ENCODE measurements at regions not wholly inside any gene's neighbourhood (a gene's known extent, or its start where the extent isn't known, plus 50 kb on each side); places are given as distances from the start of the nearest gene placed in this dataset.
"Not testable (repeated sequence)": the region's sequence is repeated elsewhere in the genome, so short reads cannot be mapped to it uniquely, and the experiment has no call there.

DNA sequence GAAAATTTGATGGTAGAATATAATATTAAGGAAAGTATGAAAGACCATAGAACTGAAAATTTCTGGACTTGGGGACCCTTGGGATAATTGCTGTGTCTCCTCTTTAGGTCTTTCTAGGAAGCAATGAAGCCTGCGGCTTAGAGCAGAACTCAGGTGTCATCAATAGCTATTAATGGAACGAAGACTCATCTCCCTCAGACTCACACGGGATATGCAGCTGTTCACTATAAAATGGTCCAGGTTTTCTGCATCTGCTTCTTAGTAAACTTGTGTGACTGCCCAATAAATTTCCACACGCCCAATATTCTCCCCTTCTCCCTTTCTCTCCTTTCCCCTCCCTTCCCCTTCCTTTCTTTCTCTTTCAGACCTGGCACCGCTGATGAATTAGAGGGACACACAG, 392.5 kb downstream of the HLX start:
- DNase-seq (ENCODE audit: low read depth) = no peak
- TF ChIP-seq, protein P1, sequence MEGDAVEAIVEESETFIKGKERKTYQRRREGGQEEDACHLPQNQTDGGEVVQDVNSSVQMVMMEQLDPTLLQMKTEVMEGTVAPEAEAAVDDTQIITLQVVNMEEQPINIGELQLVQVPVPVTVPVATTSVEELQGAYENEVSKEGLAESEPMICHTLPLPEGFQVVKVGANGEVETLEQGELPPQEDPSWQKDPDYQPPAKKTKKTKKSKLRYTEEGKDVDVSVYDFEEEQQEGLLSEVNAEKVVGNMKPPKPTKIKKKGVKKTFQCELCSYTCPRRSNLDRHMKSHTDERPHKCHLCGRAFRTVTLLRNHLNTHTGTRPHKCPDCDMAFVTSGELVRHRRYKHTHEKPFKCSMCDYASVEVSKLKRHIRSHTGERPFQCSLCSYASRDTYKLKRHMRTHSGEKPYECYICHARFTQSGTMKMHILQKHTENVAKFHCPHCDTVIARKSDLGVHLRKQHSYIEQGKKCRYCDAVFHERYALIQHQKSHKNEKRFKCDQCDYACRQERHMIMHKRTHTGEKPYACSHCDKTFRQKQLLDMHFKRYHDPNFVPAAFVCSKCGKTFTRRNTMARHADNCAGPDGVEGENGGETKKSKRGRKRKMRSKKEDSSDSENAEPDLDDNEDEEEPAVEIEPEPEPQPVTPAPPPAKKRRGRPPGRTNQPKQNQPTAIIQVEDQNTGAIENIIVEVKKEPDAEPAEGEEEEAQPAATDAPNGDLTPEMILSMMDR (IDR thresholded peaks at IDR 0.05; ENCODE audit: low read length, missing control alignments) = no peak

DNA sequence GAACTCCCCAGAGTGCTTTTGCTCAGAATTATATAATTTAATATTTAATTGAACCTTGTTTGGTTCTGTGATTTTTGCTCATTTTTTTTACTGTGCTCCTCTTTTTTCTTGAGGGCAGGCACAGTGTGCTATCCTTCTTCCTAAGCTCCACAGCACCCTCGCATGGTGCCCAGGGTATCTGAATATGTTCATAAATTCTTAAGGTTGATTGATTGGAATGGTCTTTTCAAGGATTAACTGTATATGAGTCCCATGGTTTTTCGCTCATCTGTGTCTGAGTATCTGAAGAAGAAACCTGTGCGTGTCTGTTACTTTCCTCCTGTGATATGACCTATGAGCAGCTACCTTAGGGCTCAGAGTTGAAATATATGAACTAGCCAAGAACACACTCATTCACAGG, 393.7 kb downstream of the HLX start:
- no peak overlapping the region for H3K4me3 ChIP-seq (replicated peaks; ENCODE audit: low read depth, low read length)
- TF ChIP-seq, protein P1 (IDR thresholded peaks at IDR 0.05; ENCODE audit: low read length, missing control alignments) = no peak

More for the DNA sequence above, 392.5 kb downstream of the HLX start:
- no peak overlapping the region for H3K4me3 ChIP-seq (replicated peaks; ENCODE audit: low read depth, low read length)

DNA sequence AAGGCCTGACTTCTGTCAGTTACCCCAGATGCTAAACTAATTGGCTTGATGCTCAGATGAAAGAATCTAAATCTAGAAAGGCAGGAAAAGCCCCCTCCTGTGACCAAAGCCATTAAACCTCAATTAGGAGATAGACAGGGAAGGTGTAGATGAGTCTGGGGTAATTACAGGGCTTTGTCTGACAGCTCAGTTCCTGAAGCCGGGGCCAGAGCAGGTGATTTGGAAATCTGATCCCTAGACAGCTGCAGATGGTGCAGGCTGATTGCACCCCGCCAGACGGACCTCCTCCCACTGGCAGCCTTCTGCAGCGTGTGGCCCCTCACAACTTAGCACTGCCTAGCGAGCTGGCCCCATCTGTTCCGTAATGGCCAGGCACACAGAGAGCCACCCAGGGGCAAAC, 395.1 kb downstream of the HLX start:
- H3K4me3 ChIP-seq (replicated peaks; ENCODE audit: low read depth, low read length) = no peak overlapping the region
- TF ChIP-seq, protein P1 (IDR thresholded peaks at IDR 0.05; ENCODE audit: low read length, missing control alignments) = no peak
- no peak for DNase-seq (ENCODE audit: low read depth)

More for the DNA sequence above, 393.7 kb downstream of the HLX start:
- peak; percentile 10 for DNase-seq (ENCODE audit: low read depth)

DNA sequence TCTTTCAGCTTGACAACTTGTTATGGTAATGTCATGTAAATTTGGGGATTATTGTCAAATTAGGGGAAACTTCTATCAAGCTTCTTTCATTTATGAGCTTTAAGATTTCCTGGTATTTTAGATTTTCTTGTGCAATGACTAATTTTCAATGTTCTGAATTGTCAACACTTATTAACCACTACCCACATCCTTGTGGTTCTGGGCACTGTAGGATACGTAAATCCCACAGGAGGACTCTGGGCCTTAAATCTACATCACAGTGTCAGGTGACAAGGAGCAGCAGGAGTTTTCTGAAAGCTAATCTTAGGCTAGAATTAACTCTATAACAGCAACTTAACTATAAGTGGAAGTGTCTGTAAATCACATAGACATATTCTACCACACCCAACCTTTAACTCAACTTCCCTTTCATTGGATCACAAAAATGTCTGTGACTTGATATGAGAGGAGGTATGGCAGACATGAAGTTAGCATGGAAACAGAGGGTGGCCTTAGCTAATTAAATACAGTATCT, 397.7 kb downstream of the HLX start:
- TF ChIP-seq, protein P1 (IDR thresholded peaks at IDR 0.05; ENCODE audit: low read length, missing control alignments) = no peak
- H3K4me3 ChIP-seq (replicated peaks; ENCODE audit: low read depth, low read length) = no peak overlapping the region
- DNase-seq (ENCODE audit: low read depth) = no peak

DNA sequence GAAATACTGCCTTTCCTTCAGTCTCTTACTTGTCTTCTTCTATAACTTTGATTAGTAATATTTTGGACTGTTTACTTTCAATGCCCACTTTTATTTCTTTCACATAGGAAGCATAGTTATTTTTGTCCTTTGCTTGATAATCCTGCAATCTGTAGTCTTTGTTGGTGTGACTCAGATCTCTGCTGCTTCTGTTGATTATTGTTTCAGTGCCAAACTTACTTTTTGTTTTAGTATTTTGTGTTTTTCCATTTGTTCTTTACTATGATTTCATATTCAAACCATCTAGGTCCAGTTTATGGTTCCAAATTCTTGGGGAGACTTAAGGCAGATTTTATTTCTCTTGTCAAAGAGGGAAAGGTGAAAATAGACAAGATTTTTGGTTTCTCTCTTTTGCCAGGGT, 399.9 kb downstream of the HLX start:
- peak; percentile 14 for DNase-seq (ENCODE audit: low read depth)
- no peak overlapping the region for H3K4me3 ChIP-seq (replicated peaks; ENCODE audit: low read depth, low read length)
- TF ChIP-seq, protein P1 (IDR thresholded peaks at IDR 0.05; ENCODE audit: low read length, missing control alignments) = no peak

DNA sequence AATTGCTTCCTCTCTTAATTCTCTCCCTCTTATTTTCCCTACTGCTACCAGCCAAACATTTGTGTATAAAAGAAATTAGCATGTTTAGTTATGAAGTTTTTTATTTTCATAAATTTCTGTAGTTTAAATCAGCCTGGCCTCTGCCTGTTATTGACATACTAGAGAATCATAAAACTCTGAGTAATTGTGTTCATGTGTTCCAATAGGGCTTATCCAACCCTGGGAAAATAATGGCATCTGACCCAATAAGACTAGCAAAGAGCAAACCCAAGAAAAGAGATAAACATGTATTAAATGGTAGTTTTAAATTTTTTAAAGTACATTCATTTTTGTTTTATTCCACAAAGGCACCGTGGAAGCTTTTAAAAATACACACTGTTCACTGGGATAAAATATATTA, 404.3 kb downstream of the HLX start:
- no peak overlapping the region for H3K4me3 ChIP-seq (replicated peaks; ENCODE audit: low read depth, low read length)
- no peak for DNase-seq (ENCODE audit: low read depth)
- TF ChIP-seq, protein P1 (IDR thresholded peaks at IDR 0.05; ENCODE audit: low read length, missing control alignments) = no peak

DNA sequence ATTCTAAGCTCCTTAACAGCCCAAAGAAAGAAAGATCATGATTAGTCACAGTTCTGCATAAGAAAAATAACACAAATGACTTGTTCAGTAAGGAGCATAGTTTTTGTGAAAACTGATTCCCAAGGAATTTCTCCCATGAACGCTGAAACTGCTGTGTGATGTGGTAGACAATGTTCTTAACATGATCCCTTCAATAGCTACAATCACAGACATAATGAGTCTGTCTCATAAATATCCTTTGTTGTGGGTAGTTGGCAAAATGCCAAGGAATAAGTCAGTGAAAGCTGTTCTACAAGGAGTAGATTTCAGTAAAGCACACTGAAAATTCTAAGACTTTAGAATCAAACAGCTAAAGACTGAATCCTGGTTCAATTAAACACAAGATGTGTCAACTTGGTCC, 404.8 kb downstream of the HLX start:
- TF ChIP-seq, protein P1 (IDR thresholded peaks at IDR 0.05; ENCODE audit: low read length, missing control alignments) = no peak
- no peak overlapping the region for H3K4me3 ChIP-seq (replicated peaks; ENCODE audit: low read depth, low read length)
- DNase-seq (ENCODE audit: low read depth) = peak; percentile 65

DNA sequence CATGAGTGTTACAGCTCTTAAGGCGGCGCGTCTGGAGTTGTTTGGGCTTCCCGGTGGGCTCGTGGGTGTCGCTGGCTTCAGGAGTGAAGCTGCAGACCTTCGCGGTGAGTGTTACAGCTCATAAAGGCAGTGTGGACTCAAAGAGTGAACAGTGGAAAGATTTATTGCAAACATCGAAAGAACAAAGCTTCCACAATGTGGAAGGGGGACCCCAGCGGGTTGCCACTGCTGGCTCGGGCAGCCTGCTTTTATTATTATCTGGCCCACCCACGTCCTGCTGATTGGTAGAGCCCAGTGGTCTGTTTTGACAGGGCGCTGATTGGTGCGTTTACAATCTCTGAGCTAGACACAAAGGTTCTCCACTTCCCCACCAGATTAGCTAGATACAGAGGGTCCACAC, 405.7 kb downstream of the HLX start:
- not testable (repeated sequence) for H3K4me3 ChIP-seq (replicated peaks; ENCODE audit: low read depth, low read length); DNase-seq (ENCODE audit: low read depth)

DNA sequence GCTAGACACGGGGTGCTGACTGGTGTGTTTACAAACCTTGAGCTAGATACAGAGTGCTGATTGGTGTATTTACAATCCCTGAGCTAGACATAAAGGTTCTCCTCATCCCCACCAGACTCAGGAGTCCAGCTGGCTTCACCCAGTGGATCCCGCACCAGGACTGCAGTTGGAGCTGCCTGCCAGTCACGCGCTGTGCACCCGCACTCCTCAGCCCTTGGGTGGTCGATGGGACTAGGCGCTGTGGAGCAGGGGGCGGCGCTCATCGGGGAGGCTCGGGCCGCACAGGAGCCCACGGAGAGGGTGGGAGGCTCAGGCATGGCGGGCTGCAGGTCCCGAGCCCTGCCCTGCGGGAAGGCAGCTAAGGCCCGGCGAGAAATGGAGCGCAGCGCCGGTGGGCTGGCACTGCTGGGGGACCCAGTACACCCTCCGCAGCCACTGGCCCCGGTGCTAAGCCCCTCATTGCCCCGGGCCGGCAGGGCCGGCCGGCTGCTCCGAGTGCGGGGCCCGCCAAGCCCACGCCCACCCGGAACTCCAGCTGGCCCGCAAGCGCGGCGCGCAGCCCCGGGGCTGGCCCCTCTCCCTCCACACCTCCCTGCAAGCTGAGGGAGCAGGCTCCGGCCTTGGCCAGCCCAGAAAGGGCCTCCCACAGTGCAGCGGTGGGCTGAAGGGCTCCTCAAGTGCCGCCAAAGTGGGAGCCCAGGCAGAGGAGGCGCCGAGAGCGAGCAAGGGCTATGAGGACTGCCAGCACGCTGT, 406.4 kb downstream of the HLX start:
- H3K4me3 ChIP-seq (replicated peaks; ENCODE audit: low read depth, low read length); DNase-seq (ENCODE audit: low read depth): not testable (repeated sequence)

Data from fibroblast of pulmonary artery (primary cell).